H1 (cell line): ENCODE measurements at regions not wholly inside any gene's neighbourhood (a gene's known extent, or its start where the extent isn't known, plus 50 kb on each side); places are given as distances from the start of the nearest gene placed in this dataset.

ENCODE experiments used
- CTCF ChIA-PET: fragments of 300-600 bp; sonication (Branson Sonifier 250); formaldehyde crosslinking; loops from one replicate; lab custom pipeline; 2021; ENCODE audit not compliant: partially characterized antibody; lab: Charles Lee
- POLR2A ChIA-PET: fragments of 300-600 bp; sonication (Branson Sonifier 250); formaldehyde crosslinking; loops from one replicate; lab custom pipeline; 2021; ENCODE audit warnings: inconsistent platforms; ENCODE audit not compliant: partially characterized antibody; lab: Charles Lee
- DNase-seq, 2 experiments: peaks; one replicate each; pipeline versions ENCODE4 v3.0.0 to v3.0.0-alpha.2; 2010 to 2022; ENCODE audit warnings: low spot score in 2 of 2, low read depth in 1 of 2, mixed read lengths in 1 of 2
- FAIRE-seq: peaks from 2 replicates; lab custom pipeline; 2011; peaks lifted over from hg19 to GRCh38; lab: Jason Lieb, UNC
- H2AFZ ChIP-seq: 2 replicates; pipeline ENCODE4 v1.8.1; 2012; ENCODE audit warnings: low read length, inconsistent platforms
- H2AK5ac ChIP-seq: 2 replicates; pipeline ENCODE4 v1.6.1; 2013; ENCODE audit warnings: low read depth, low read length
- H2BK120ac ChIP-seq: replicated peaks from 2 replicates; pipeline ENCODE3; 2013; ENCODE audit warnings: low read depth, low read length, inconsistent platforms
- H2BK12ac ChIP-seq: 2 replicates; pipeline ENCODE4 v1.6.1; 2013; ENCODE audit warnings: low read depth, low read length
- H2BK15ac ChIP-seq: 2 replicates; pipeline ENCODE4 v1.6.1; 2013; ENCODE audit warnings: low read length
- H2BK20ac ChIP-seq: 2 replicates; pipeline ENCODE4 v1.6.1; 2013; ENCODE audit warnings: low read length
- H2BK5ac ChIP-seq: 2 replicates; pipeline ENCODE4 v1.6.1; 2013; ENCODE audit warnings: low read depth, low read length
- H3K14ac ChIP-seq: 2 replicates; pipeline ENCODE4 v1.6.1; 2013; ENCODE audit warnings: inconsistent platforms; ENCODE audit not compliant: insufficient read length
- H3K18ac ChIP-seq: 2 replicates; pipeline ENCODE4 v1.6.1; 2013; ENCODE audit warnings: low read length; ENCODE audit errors: extremely low read depth
- H3K23ac ChIP-seq: 2 replicates; pipeline ENCODE4 v1.6.1; 2013; ENCODE audit warnings: inconsistent platforms; ENCODE audit not compliant: insufficient read length
- H3K23me2 ChIP-seq: 2 replicates; pipeline ENCODE4 v1.6.1; 2013; ENCODE audit warnings: low read depth, low read length
- H3K27ac ChIP-seq: 2 replicates; pipeline ENCODE4 v1.6.1; 2011; ENCODE audit warnings: low read depth, low read length, inconsistent platforms
- H3K27me3 ChIP-seq, 4 experiments: replicated peaks in 1 of 4; 1 replicate in 1 of 4; 2 replicates in 3 of 4; pipeline versions ENCODE4 v1.6.1 to v1.8.1; 2011 to 2013; ENCODE audit warnings: low read length in 3 of 4, mild to moderate bottlenecking in 3 of 4, inconsistent platforms in 2 of 4, mixed read lengths in 2 of 4, moderate library complexity in 1 of 4; ENCODE audit not compliant: control insufficient read depth in 3 of 4, insufficient read depth in 3 of 4; ENCODE audit errors: extremely low read depth in 1 of 4
- H3K36me3 ChIP-seq, 4 experiments: 2 replicates each; pipeline versions ENCODE4 v1.6.1 to v1.8.1; 2011 to 2013; ENCODE audit warnings: mild to moderate bottlenecking in 4 of 4, low read length in 3 of 4, moderate library complexity in 2 of 4, control low read depth in 1 of 4, inconsistent platforms in 1 of 4; ENCODE audit not compliant: insufficient read depth in 4 of 4, control insufficient read depth in 2 of 4
- H3K4ac ChIP-seq: replicated peaks from 2 replicates; pipeline ENCODE3; 2013; ENCODE audit warnings: low read length, low read depth, mixed read lengths, inconsistent platforms; ENCODE audit not compliant: insufficient read length
- H3K4me1 ChIP-seq, 4 experiments: replicated peaks in 1 of 4; 1 replicate in 1 of 4; 2 replicates in 3 of 4; pipeline versions ENCODE4 v1.6.1 to v1.8.1; 2011 to 2013; ENCODE audit warnings: low read length in 3 of 4, inconsistent platforms in 2 of 4, mixed read lengths in 1 of 4; ENCODE audit not compliant: insufficient read depth in 4 of 4, control insufficient read depth in 3 of 4
- H3K4me2 ChIP-seq, 2 experiments: 2 replicates each; pipeline versions ENCODE4 v1.6.1 to v1.8.1; 2011 to 2013; ENCODE audit warnings: low read depth in 2 of 2, low read length in 2 of 2, control low read depth in 1 of 2, inconsistent platforms in 1 of 2, mild to moderate bottlenecking in 1 of 2; ENCODE audit not compliant: insufficient read depth in 1 of 2
- H3K4me3 ChIP-seq, 4 experiments: fragments of 200-600, 300-600 bp in 1 of 4; sonication (generic), shearing (Covaris generic), sonication (Bioruptor Twin) in 1 of 4; 2 replicates each; pipeline versions ENCODE4 v1.5.1 to v1.8.1; 2011 to 2016; ENCODE audit warnings: low read length in 4 of 4, low read depth in 3 of 4, control low read depth in 2 of 4, inconsistent platforms in 2 of 4, mild to moderate bottlenecking in 2 of 4, mixed read lengths in 1 of 4, moderate library complexity in 1 of 4; ENCODE audit not compliant: insufficient read depth in 2 of 4; ENCODE audit errors: extremely low read depth in 1 of 4
- H3K56ac ChIP-seq: replicated peaks from 2 replicates; pipeline ENCODE3; 2013; ENCODE audit warnings: low read depth, mild to moderate bottlenecking, mixed read lengths, low read length, inconsistent platforms; ENCODE audit not compliant: insufficient read length
- H3K79me1 ChIP-seq: 2 replicates; pipeline ENCODE4 v1.6.1; 2013; ENCODE audit warnings: low read depth, low read length, control low read depth
- H3K79me2 ChIP-seq, 2 experiments: 2 replicates each; pipeline versions ENCODE4 v1.6.1 to v1.8.1; 2012 to 2013; ENCODE audit warnings: low read length in 2 of 2, mild to moderate bottlenecking in 2 of 2, inconsistent platforms in 1 of 2; ENCODE audit not compliant: insufficient read depth in 2 of 2, control insufficient read depth in 1 of 2
- H3K9ac ChIP-seq, 4 experiments: replicated peaks in 1 of 4; 1 replicate in 1 of 4; 2 replicates in 3 of 4; pipeline versions ENCODE4 v1.6.1 to v1.8.1; 2011 to 2013; ENCODE audit warnings: low read depth in 3 of 4, low read length in 3 of 4, control low read depth in 2 of 4, mild to moderate bottlenecking in 2 of 4, moderate library complexity in 2 of 4, inconsistent platforms in 1 of 4; ENCODE audit errors: extremely low read depth in 1 of 4
- H3K9me3 ChIP-seq, 2 experiments: 2 replicates each; pipeline versions ENCODE4 v1.6.1 to v1.8.1; 2012 to 2013; ENCODE audit warnings: mild to moderate bottlenecking in 2 of 2, moderate library complexity in 2 of 2, control low read depth in 1 of 2, inconsistent platforms in 1 of 2, low read depth in 1 of 2, low read length in 1 of 2, mixed read lengths in 1 of 2; ENCODE audit not compliant: insufficient read depth in 2 of 2
- H4K20me1 ChIP-seq, 2 experiments: replicated peaks in 1 of 2; 2 replicates each; pipeline versions ENCODE3 to v1.8.1; 2011 to 2013; ENCODE audit warnings: inconsistent platforms in 2 of 2, low read length in 2 of 2, mild to moderate bottlenecking in 1 of 2; ENCODE audit not compliant: insufficient read depth in 2 of 2, control insufficient read depth in 1 of 2
- H4K5ac ChIP-seq: 2 replicates; pipeline ENCODE4 v1.6.1; 2013; ENCODE audit warnings: low read length, low read depth, mixed read lengths, inconsistent platforms; ENCODE audit not compliant: insufficient read length
- H4K8ac ChIP-seq: 2 replicates; pipeline ENCODE4 v1.8.0; 2013; ENCODE audit warnings: mild to moderate bottlenecking, moderate library complexity, low read length, inconsistent platforms; ENCODE audit not compliant: insufficient read depth; ENCODE audit errors: extremely low read depth
- H4K91ac ChIP-seq: replicated peaks from 2 replicates; pipeline ENCODE3; 2013; ENCODE audit warnings: low read length, mixed read lengths, inconsistent platforms; ENCODE audit not compliant: insufficient read length
- CBX8 ChIP-seq: fragments of 300-800, 300-1000 bp; sonication (generic); IDR thresholded peaks from 2 replicates; pipeline ENCODE4 v1.7.1; 2016; ENCODE audit warnings: low read depth, low read length, borderline replicate concordance
- CHD1 ChIP-seq: IDR thresholded peaks from 2 replicates; pipeline ENCODE4 v1.6.1; 2012; ENCODE audit warnings: low read depth, low read length, improper control_type of control experiment
- CHD2 ChIP-seq: IDR thresholded peaks from 2 replicates; pipeline ENCODE4 v1.6.1; 2012; ENCODE audit warnings: low read length, improper control_type of control experiment
- CTBP2 ChIP-seq: IDR thresholded peaks from 2 replicates; pipeline ENCODE4 v1.7.0; 2011; ENCODE audit warnings: borderline replicate concordance, mild to moderate bottlenecking, moderate library complexity, mixed read lengths, low read length; ENCODE audit not compliant: insufficient read depth, insufficient read length
- GABPA ChIP-seq: IDR thresholded peaks from 2 replicates; pipeline ENCODE4 v1.6.1; 2011; ENCODE audit warnings: mild to moderate bottlenecking, low read length, moderate library complexity, borderline replicate concordance; ENCODE audit not compliant: insufficient read depth
- HDAC2 ChIP-seq, 2 experiments: fragments of 300-600 bp in 1 of 2; sonication (generic) in 1 of 2; IDR thresholded peaks; 2 replicates each; pipeline ENCODE4 v1.6.1; 2011 to 2012; ENCODE audit warnings: low read depth in 2 of 2, low read length in 2 of 2, mild to moderate bottlenecking in 2 of 2, moderate library complexity in 2 of 2, borderline replicate concordance in 1 of 2, inconsistent platforms in 1 of 2
- KDM5A ChIP-seq: fragments of 200-600 bp; IDR thresholded peaks from 2 replicates; pipeline ENCODE4 v1.7.1; 2012; ENCODE audit warnings: mild to moderate bottlenecking, low read length, inconsistent platforms, mixed read lengths
- NANOG ChIP-seq: IDR thresholded peaks from 2 replicates; pipeline ENCODE4 v1.6.1; 2011; ENCODE audit warnings: low read length, low read depth, mild to moderate bottlenecking, inconsistent platforms; ENCODE audit not compliant: insufficient read depth, poor library complexity, severe bottlenecking
- RBBP5 ChIP-seq: IDR thresholded peaks from 2 replicates; pipeline ENCODE4 v1.7.1; 2012; ENCODE audit warnings: low read depth, mild to moderate bottlenecking, inconsistent platforms, low read length, moderate library complexity, borderline replicate concordance
- WGBS, 2 experiments: shearing (Covaris generic) in 1 of 2; methylation state at CpG; one replicate each; pipeline versions ENCODE4 v1.1.6 to v1.1.7; 2013 to 2015; ENCODE audit warnings: low lambda C conversion rate in 2 of 2, mixed read lengths in 2 of 2, inconsistent platforms in 1 of 2, low coverage in 1 of 2, missing lambda C conversion rate in 1 of 2; ENCODE audit not compliant: insufficient replicate concordance in 2 of 2, insufficient coverage in 1 of 2, insufficient read length in 1 of 2; ENCODE audit errors: extremely low coverage in 1 of 2, missing lambda C conversion rate in 1 of 2; 5-methylcytosine and 5-hydroxymethylcytosine counted together
- TF ChIP-seq, protein P1 (sequence below): IDR thresholded peaks from 2 replicates; pipeline ENCODE4 v1.6.1; 2011; ENCODE audit warnings: low read length, improper control_type of control experiment

DNA sequence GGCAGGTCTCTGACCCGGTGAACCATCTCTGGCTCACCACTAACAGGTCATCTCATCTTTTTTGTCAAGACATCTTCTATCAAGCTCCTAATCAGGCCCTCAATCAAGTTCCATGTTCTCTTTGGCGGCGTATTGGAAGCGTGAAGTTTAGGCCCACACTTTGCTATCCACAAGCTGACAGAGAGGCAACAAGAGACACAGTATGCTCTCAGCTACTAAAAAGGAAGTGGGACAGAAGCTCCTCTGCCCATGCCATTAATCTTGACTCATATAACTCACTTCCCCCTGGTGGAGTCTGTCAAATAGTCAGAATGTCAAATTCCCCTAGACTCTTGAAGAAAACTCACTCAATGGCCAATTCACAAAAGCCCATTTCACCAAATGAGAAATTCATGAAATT, 77.6 kb upstream of the TMC1 start:
- Histone ChIP-seq H3K9ac (no peak overlapping the region), H3K79me1 (no peaks in the 10 kb centered on the region), H3K18ac (no peak overlapping the region; the same call in 1 of the 2 replicates), H3K27me3 (no peaks in the 10 kb centered on the region), H2BK20ac (peak overlapping the region; percentile 15; the same call in 1 of the 2 replicates), H3K27ac (no peak overlapping the region), H3K4me1 (peaks cover 0 to 3% (median 0%) of the 10 kb centered on the region in 4 experiments; a peak in 1 of 7 replicates), H4K8ac (no peak overlapping the region), H3K4ac (no peak overlapping the region), H4K5ac (no peak overlapping the region), H3K4me3 (no peak overlapping the region), H2AK5ac (no peak overlapping the region), H3K23me2 (no peaks in the 10 kb centered on the region), H3K56ac (no peak overlapping the region), H4K91ac (no peak overlapping the region), H2BK12ac (no peak overlapping the region), H3K23ac (no peak overlapping the region), H2AFZ (no peak overlapping the region), H3K9me3 (no peaks in the 10 kb centered on the region), H3K36me3 (no peaks in the 10 kb centered on the region), H3K4me2 (no peak overlapping the region), H3K14ac (no peak overlapping the region), H2BK5ac (no peak overlapping the region), H3K79me2 (no peaks in the 10 kb centered on the region), H4K20me1 (no peaks in the 10 kb centered on the region), H2BK120ac (no peak overlapping the region), H2BK15ac (no peak overlapping the region)
- TF ChIP-seq CHD1 = no peak
- TF ChIP-seq CBX8 = no peak
- no peak for TF ChIP-seq CHD2
- no peak for TF ChIP-seq CTBP2
- TF ChIP-seq KDM5A = no peak
- no peak for TF ChIP-seq NANOG
- no peak for TF ChIP-seq RBBP5
- TF ChIP-seq, protein P1, sequence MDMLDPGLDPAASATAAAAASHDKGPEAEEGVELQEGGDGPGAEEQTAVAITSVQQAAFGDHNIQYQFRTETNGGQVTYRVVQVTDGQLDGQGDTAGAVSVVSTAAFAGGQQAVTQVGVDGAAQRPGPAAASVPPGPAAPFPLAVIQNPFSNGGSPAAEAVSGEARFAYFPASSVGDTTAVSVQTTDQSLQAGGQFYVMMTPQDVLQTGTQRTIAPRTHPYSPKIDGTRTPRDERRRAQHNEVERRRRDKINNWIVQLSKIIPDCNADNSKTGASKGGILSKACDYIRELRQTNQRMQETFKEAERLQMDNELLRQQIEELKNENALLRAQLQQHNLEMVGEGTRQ = no peak
- TF ChIP-seq GABPA = no peak
- no peak for TF ChIP-seq HDAC2 (IDR thresholded peaks at IDR 0.05; ENCODE audit: borderline replicate concordance in 1 of 2, low read depth in 2 of 2, low read length in 2 of 2)
- DNase-seq (no peak), FAIRE-seq (no peak)
- 90% methylated on average over 4 of the region's 4 CpGs; no CpG with 5 or more reads in 1 of the 2 experiments for WGBS, 2 experiments
- CTCF ChIA-PET = interaction anchor here (0.8 kb wide), 1 partner anchor 10 kb away, joined by 4 read pairs; no protein-coding TSS in a partner anchor
- POLR2A ChIA-PET = no interaction called here
